HepG2 (cell line): ENCODE measurements at regions not wholly inside any gene's neighbourhood (a gene's known extent, or its start where the extent isn't known, plus 50 kb on each side); places are given as distances from the start of the nearest gene placed in this dataset.
"Not testable (repeated sequence)": the region's sequence is repeated elsewhere in the genome, so short reads cannot be mapped to it uniquely, and the experiment has no call there.

Source experiments
- ATF3 ChIP-seq: sonication (generic); formaldehyde crosslinking; IDR thresholded peaks from 2 replicates; pipeline ENCODE4 v1.4.0; 2020; ENCODE audit warnings: missing genetic modification reagents
- CENPT ChIP-seq: sonication (generic); formaldehyde crosslinking; IDR thresholded peaks from 2 replicates; pipeline ENCODE4 v1.8.0; 2022; ENCODE audit warnings: low read depth, mild to moderate bottlenecking, moderate library complexity, missing genetic modification reagents
- EP300 ChIP-seq, 3 experiments: sonication (generic) in 1 of 3; formaldehyde crosslinking in 1 of 3; IDR thresholded peaks; 2 replicates each; pipeline versions ENCODE4 v1.5.1 to v1.6.1; 2011 to 2020; ENCODE audit warnings: low read depth in 2 of 3, low read length in 2 of 3, borderline replicate concordance in 1 of 3, improper control_type of control experiment in 1 of 3, mild to moderate bottlenecking in 1 of 3, missing genetic modification reagents in 1 of 3, moderate library complexity in 1 of 3
- FOSL2 ChIP-seq: sonication (generic); formaldehyde crosslinking; IDR thresholded peaks from 2 replicates; pipeline ENCODE4 v1.4.0; 2020; ENCODE audit warnings: missing genetic modification reagents
- HMGXB4 ChIP-seq, 2 experiments: sonication (generic) in 1 of 2; formaldehyde crosslinking in 1 of 2; IDR thresholded peaks; 2 replicates each; pipeline versions ENCODE4 v1.4.0 to v1.6.1; 2018 to 2020; ENCODE audit warnings: missing genetic modification reagents in 2 of 2, borderline replicate concordance in 1 of 2, low read depth in 1 of 2, mild to moderate bottlenecking in 1 of 2, missing biosample characterization in 1 of 2
- JUN ChIP-seq: sonication (generic); formaldehyde crosslinking; IDR thresholded peaks from 2 replicates; pipeline ENCODE4 v1.4.0; 2020; ENCODE audit warnings: mild to moderate bottlenecking, missing genetic modification reagents
- PAX8 ChIP-seq: sonication (generic); formaldehyde crosslinking; IDR thresholded peaks from 2 replicates; pipeline ENCODE4 v1.8.0; 2022; ENCODE audit warnings: mild to moderate bottlenecking, missing genetic modification reagents, borderline replicate concordance
- PBX3 ChIP-seq: sonication (generic); formaldehyde crosslinking; IDR thresholded peaks from 2 replicates; pipeline ENCODE4 v1.8.1; 2023; ENCODE audit warnings: missing genetic modification reagents, inconsistent platforms, borderline replicate concordance
- PLSCR1 ChIP-seq: sonication (generic); formaldehyde crosslinking; IDR thresholded peaks from 2 replicates; pipeline ENCODE4 v1.5.0; 2020; ENCODE audit warnings: missing genetic modification reagents, mild to moderate bottlenecking, borderline replicate concordance
- ZNF224 ChIP-seq: sonication (generic); formaldehyde crosslinking; IDR thresholded peaks from 2 replicates; pipeline ENCODE4 v1.5.0; 2020; ENCODE audit warnings: mild to moderate bottlenecking, missing genetic modification reagents
- ZNF3 ChIP-seq: IDR thresholded peaks from 2 replicates; pipeline ENCODE4 v1.7.0; 2017; ENCODE audit warnings: inconsistent platforms
- ZNF766 ChIP-seq: sonication (generic); formaldehyde crosslinking; IDR thresholded peaks from 2 replicates; pipeline ENCODE4 v1.5.0; 2020; ENCODE audit warnings: missing genetic modification reagents, borderline replicate concordance
- TF ChIP-seq, protein P1 (sequence below): sonication (generic); formaldehyde crosslinking; IDR thresholded peaks from 2 replicates; pipeline ENCODE4 v1.5.1; 2020; ENCODE audit warnings: missing genetic modification reagents, mild to moderate bottlenecking, borderline replicate concordance
- TF ChIP-seq, protein P2 (sequence below): sonication (generic); formaldehyde crosslinking; IDR thresholded peaks from 2 replicates; pipeline ENCODE4 v1.5.0; 2020; ENCODE audit warnings: mild to moderate bottlenecking, missing genetic modification reagents, moderate library complexity

- not testable (repeated sequence) for TF ChIP-seq PBX3 (CRISPR knock-in tag); JUN (CRISPR knock-in tag); ZNF224 (CRISPR knock-in tag); ZNF3 (CRISPR knock-in tag); ATF3; EP300 (IDR thresholded peaks at IDR 0.05; ENCODE audit: low read depth in 2 of 2, low read length in 2 of 2); EP300 (CRISPR knock-in tag; IDR thresholded peaks at IDR 0.05; ENCODE audit: borderline replicate concordance); PAX8 (CRISPR knock-in tag); PLSCR1; HMGXB4 (CRISPR knock-in tag; IDR thresholded peaks at IDR 0.05; ENCODE audit: borderline replicate concordance in 1 of 2, low read depth in 1 of 2); ZNF766 (CRISPR knock-in tag); FOSL2 (CRISPR knock-in tag); CENPT
- TF ChIP-seq, protein P1, sequence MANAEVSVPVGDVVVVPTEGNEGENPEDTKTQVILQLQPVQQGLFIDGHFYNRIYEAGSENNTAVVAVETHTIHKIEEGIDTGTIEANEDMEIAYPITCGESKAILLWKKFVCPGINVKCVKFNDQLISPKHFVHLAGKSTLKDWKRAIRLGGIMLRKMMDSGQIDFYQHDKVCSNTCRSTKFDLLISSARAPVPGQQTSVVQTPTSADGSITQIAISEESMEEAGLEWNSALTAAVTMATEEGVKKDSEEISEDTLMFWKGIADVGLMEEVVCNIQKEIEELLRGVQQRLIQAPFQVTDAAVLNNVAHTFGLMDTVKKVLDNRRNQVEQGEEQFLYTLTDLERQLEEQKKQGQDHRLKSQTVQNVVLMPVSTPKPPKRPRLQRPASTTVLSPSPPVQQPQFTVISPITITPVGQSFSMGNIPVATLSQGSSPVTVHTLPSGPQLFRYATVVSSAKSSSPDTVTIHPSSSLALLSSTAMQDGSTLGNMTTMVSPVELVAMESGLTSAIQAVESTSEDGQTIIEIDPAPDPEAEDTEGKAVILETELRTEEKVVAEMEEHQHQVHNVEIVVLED, result not testable (repeated sequence)
- TF ChIP-seq, protein P2, sequence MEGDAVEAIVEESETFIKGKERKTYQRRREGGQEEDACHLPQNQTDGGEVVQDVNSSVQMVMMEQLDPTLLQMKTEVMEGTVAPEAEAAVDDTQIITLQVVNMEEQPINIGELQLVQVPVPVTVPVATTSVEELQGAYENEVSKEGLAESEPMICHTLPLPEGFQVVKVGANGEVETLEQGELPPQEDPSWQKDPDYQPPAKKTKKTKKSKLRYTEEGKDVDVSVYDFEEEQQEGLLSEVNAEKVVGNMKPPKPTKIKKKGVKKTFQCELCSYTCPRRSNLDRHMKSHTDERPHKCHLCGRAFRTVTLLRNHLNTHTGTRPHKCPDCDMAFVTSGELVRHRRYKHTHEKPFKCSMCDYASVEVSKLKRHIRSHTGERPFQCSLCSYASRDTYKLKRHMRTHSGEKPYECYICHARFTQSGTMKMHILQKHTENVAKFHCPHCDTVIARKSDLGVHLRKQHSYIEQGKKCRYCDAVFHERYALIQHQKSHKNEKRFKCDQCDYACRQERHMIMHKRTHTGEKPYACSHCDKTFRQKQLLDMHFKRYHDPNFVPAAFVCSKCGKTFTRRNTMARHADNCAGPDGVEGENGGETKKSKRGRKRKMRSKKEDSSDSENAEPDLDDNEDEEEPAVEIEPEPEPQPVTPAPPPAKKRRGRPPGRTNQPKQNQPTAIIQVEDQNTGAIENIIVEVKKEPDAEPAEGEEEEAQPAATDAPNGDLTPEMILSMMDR (CRISPR knock-in tag), result not testable (repeated sequence)
Observed at GRCh38 chr13:24597906-24598670, 82.1 kb upstream of the ATP12A start.
